ENCODE measurements at regions not wholly inside any gene's neighbourhood (a gene's known extent, or its start where the extent isn't known, plus 50 kb on each side); places are given as distances from the start of the nearest gene placed in this dataset.

- ChIA-PET POLR2A (no interaction called here), CTCF (no interaction called here)
- peaks cover 36% of the 10 kb centered on the region for H3K4me1 Mint-ChIP-seq
- no peak for DNase-seq
- ATAC-seq (ENCODE audit: low read depth) = no peak
- peaks cover 2% of the 10 kb centered on the region for H3K36me3 Mint-ChIP-seq (ENCODE audit: low read depth)
- TF ChIP-seq, protein P1, sequence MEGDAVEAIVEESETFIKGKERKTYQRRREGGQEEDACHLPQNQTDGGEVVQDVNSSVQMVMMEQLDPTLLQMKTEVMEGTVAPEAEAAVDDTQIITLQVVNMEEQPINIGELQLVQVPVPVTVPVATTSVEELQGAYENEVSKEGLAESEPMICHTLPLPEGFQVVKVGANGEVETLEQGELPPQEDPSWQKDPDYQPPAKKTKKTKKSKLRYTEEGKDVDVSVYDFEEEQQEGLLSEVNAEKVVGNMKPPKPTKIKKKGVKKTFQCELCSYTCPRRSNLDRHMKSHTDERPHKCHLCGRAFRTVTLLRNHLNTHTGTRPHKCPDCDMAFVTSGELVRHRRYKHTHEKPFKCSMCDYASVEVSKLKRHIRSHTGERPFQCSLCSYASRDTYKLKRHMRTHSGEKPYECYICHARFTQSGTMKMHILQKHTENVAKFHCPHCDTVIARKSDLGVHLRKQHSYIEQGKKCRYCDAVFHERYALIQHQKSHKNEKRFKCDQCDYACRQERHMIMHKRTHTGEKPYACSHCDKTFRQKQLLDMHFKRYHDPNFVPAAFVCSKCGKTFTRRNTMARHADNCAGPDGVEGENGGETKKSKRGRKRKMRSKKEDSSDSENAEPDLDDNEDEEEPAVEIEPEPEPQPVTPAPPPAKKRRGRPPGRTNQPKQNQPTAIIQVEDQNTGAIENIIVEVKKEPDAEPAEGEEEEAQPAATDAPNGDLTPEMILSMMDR (IDR thresholded peaks at IDR 0.05) = no peak
- no peak overlapping the region for H3K4me3 Mint-ChIP-seq
- intact Hi-C loops (cut with micrococcal nuclease) = loop anchor here (2.0 kb wide), 1 partner anchor 19 kb away; no protein-coding TSS in a partner anchor
- H3K9me3 Mint-ChIP-seq = no peaks in the 10 kb centered on the region
- no peaks in the 10 kb centered on the region for H3K27me3 Mint-ChIP-seq
- H3K27ac Mint-ChIP-seq = no peak overlapping the region
Measured at GRCh38 chr2:195606179-195606578, 50.8 kb upstream of the SLC39A10 start.

DNA sequence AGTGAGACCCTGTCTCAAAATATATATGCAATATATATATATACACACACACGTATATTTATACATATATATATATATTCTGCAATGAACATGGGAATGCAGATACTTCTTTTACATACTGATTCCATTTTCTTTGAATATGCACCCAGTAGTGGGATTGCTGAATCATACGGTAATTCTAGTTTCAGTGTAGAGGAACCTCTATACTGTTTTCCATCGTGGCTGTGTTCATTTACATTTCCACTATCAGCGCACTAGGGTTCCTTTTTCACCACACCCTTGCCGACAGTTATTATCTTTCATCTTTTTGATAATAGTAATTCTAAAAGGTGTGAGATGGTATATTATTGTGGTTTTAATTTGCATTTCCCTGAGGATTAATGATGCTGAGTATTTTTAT, 52.3 kb upstream of the SLC39A10 start:
- Mint-ChIP-seq H3K27me3 (no peaks in the 10 kb centered on the region), H3K4me1 (peaks cover 25% of the 10 kb centered on the region), H3K36me3 (ENCODE audit: low read depth) (peaks cover 2% of the 10 kb centered on the region), H3K4me3 (no peak overlapping the region), H3K9me3 (no peaks in the 10 kb centered on the region), H3K27ac (no peak overlapping the region)
- no peak for ATAC-seq (ENCODE audit: low read depth)
- TF ChIP-seq, protein P1 (IDR thresholded peaks at IDR 0.05) = no peak
- ChIA-PET CTCF (no interaction called here), POLR2A (no interaction called here)
- DNase-seq = no peak
- intact Hi-C loops (cut with micrococcal nuclease) = no loop called here

DNA sequence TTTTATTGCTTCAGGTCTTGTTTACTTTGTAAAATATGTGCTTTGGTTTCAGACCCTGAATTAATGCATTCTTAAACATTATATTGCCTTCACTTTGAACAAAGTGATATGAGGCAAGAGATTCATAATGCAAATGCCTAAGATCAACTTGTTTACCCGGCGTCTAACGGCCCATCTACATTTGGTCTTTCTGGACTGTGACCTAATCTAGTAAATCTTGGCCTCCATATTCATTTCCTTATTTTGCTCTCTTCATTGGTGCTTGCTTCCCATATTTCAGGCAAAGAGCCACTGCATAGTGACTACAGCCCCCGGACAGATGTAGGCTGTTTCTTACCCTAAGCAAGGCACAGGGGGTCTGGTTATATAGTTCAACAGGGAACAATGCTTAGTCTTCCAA, 53.0 kb upstream of the SLC39A10 start:
- Mint-ChIP-seq H3K36me3 (ENCODE audit: low read depth) (peaks cover 2% of the 10 kb centered on the region), H3K4me3 (no peak overlapping the region), H3K4me1 (peaks cover 20% of the 10 kb centered on the region), H3K27me3 (no peaks in the 10 kb centered on the region), H3K27ac (no peak overlapping the region), H3K9me3 (no peaks in the 10 kb centered on the region)
- TF ChIP-seq, protein P1 (IDR thresholded peaks at IDR 0.05) = no peak
- intact Hi-C loops (cut with micrococcal nuclease) = no loop called here
- no peak for DNase-seq
- ATAC-seq (ENCODE audit: low read depth) = no peak
- POLR2A ChIA-PET = no interaction called here
- CTCF ChIA-PET = no interaction called here

DNA sequence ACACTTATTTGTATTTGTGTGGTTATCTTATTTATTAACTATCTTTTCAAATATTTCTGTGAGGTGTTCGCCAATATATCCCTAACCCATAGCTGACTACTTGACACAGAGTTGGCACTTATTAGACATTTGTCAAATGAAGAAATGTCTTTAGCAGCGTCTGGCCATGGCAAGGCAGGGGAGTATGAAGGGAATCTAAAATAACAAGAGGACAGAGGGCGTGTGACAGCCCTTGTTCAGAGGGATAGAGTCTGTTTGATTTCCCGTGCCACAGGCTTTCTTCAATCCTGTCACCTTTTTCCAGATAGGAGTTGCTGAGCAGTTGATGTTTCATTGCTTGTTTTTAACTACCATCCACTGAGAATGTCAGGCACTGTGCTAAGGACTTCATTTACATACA, 53.6 kb upstream of the SLC39A10 start:
- H3K9me3 Mint-ChIP-seq = no peaks in the 10 kb centered on the region
- H3K36me3 Mint-ChIP-seq (ENCODE audit: low read depth) = no peaks in the 10 kb centered on the region
- DNase-seq (no peak), ATAC-seq (ENCODE audit: low read depth) (no peak)
- ChIA-PET POLR2A (no interaction called here), CTCF (no interaction called here)
- TF ChIP-seq, protein P1 (IDR thresholded peaks at IDR 0.05) = no peak
- H3K4me3 Mint-ChIP-seq = no peak overlapping the region
- intact Hi-C loops (cut with micrococcal nuclease) = no loop called here
- H3K27me3 Mint-ChIP-seq = no peaks in the 10 kb centered on the region
- no peak overlapping the region for H3K27ac Mint-ChIP-seq
- H3K4me1 Mint-ChIP-seq = peaks cover 18% of the 10 kb centered on the region

GRCh38 chr2:195602687-195603086, 54.3 kb upstream of the SLC39A10 start:
- no peak overlapping the region for H3K27ac Mint-ChIP-seq
- no peaks in the 10 kb centered on the region for H3K27me3 Mint-ChIP-seq
- no peaks in the 10 kb centered on the region for H3K36me3 Mint-ChIP-seq (ENCODE audit: low read depth)
- H3K9me3 Mint-ChIP-seq = no peaks in the 10 kb centered on the region
- H3K4me1 Mint-ChIP-seq = peaks cover 18% of the 10 kb centered on the region
- POLR2A ChIA-PET = no interaction called here
- intact Hi-C loops (cut with micrococcal nuclease) = no loop called here
- ATAC-seq (ENCODE audit: low read depth) (no peak), DNase-seq (no peak)
- TF ChIP-seq, protein P1 (IDR thresholded peaks at IDR 0.05) = no peak
- CTCF ChIA-PET = no interaction called here
- H3K4me3 Mint-ChIP-seq = no peak overlapping the region
